ENCODE measurements at regions not wholly inside any gene's neighbourhood (a gene's known extent, or its start where the extent isn't known, plus 50 kb on each side); places are given as distances from the start of the nearest gene placed in this dataset.

DNA sequence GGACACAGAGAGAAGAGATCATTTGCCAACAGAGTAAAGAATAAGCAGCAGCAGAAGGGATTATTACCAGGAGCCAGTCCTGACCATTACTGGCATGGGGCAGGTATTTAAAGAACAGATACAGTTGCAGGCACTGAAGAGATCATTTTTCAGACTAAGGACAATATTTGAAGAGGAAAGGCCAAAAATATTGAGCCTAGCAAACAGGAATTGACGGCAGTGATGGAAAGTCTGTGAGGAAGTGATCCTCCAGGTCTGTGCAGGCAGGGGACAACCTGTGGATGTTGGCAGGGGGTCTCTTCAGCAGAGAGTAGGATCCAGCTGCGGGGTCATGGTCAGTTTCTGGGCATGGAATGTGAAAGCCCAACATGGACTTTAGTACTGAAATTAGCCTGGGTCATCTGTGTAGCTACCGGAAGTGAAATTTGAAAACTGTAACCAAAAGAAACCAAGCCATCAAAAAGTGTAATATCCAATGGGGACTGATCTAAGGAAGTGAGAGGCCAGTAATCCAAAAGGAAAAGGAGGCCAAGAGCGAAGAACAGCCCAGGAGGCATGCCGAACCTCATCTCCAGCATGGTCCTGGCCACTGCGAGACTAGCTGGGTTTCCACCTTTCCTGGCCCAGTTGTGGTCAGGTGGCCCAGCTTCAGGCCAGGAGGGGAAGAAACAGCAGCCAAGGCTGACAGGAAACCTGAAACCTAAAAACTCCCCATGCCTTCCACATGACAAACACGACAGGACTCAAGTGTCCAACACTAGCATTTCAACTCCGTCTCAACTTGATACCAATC lies 115.1 kb upstream of the TNFAIP3 start:
- Histone ChIP-seq H3K27me3 (ENCODE audit: low read depth) (no peaks in the 10 kb centered on the region), H3K9me3 (no peaks in the 10 kb centered on the region), H3K4me3 (no peak overlapping the region), H3K36me3 (no peaks in the 10 kb centered on the region), H3K27ac (no peak overlapping the region), H3K4me1 (peaks cover 6% of the 10 kb centered on the region)
- DNase-seq: no peak
- intact Hi-C loops (cut with DNase I): no loop called here
- TF ChIP-seq, protein P1, sequence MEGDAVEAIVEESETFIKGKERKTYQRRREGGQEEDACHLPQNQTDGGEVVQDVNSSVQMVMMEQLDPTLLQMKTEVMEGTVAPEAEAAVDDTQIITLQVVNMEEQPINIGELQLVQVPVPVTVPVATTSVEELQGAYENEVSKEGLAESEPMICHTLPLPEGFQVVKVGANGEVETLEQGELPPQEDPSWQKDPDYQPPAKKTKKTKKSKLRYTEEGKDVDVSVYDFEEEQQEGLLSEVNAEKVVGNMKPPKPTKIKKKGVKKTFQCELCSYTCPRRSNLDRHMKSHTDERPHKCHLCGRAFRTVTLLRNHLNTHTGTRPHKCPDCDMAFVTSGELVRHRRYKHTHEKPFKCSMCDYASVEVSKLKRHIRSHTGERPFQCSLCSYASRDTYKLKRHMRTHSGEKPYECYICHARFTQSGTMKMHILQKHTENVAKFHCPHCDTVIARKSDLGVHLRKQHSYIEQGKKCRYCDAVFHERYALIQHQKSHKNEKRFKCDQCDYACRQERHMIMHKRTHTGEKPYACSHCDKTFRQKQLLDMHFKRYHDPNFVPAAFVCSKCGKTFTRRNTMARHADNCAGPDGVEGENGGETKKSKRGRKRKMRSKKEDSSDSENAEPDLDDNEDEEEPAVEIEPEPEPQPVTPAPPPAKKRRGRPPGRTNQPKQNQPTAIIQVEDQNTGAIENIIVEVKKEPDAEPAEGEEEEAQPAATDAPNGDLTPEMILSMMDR (IDR thresholded peaks at IDR 0.05): no peak
- ATAC-seq: no peak

DNA sequence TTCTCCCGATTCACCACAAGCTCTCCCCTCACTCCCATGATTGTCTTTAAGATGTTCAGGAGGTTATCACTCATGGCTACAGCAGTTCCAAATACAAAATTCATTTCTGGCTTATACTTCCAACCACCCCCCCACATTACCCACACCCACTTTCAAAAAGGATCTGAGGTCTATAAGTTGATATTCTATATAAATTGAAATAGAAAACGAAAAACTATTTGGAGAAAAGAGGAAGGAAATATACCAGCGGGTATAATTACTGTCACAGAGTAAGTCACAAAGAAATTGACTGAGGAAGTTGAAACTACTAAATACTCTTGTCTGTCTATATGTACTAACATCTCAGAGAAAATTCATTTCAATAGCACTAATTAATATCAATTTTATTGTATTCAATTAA lies 112.7 kb upstream of the TNFAIP3 start:
- Histone ChIP-seq H3K9me3 (no peaks in the 10 kb centered on the region), H3K27me3 (ENCODE audit: low read depth) (no peaks in the 10 kb centered on the region), H3K4me3 (no peak overlapping the region), H3K27ac (no peak overlapping the region), H3K4me1 (peaks cover 6% of the 10 kb centered on the region), H3K36me3 (no peaks in the 10 kb centered on the region)
- DNase-seq (no peak), ATAC-seq (no peak)
- intact Hi-C loops (cut with DNase I): no loop called here
- TF ChIP-seq, protein P1 (IDR thresholded peaks at IDR 0.05): no peak

DNA sequence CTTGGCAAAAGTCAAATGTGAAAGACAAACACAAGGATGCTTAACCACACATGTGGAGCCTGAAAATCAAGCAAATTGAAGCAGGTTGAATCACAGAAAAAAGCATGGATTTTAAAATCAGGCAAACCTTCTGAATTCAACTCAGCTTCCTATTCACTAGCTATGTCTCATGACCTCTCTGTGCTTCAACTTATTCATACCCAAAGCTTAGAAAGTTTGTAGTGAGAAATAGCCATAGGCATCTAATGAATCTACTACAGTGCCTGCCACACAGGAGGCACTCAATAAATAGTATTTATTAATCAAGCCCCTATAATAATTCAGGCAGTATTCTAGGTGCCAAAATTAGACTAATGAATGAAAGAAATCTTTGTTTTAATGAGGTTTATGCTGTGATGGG lies 112.2 kb upstream of the TNFAIP3 start:
- Histone ChIP-seq H3K27me3 (ENCODE audit: low read depth) (no peaks in the 10 kb centered on the region), H3K9me3 (no peaks in the 10 kb centered on the region), H3K36me3 (no peaks in the 10 kb centered on the region), H3K4me3 (no peak overlapping the region), H3K4me1 (peaks cover 6% of the 10 kb centered on the region), H3K27ac (no peak overlapping the region)
- intact Hi-C loops (cut with DNase I): no loop called here
- TF ChIP-seq, protein P1 (IDR thresholded peaks at IDR 0.05): no peak
- DNase-seq (no peak), ATAC-seq (no peak)

DNA sequence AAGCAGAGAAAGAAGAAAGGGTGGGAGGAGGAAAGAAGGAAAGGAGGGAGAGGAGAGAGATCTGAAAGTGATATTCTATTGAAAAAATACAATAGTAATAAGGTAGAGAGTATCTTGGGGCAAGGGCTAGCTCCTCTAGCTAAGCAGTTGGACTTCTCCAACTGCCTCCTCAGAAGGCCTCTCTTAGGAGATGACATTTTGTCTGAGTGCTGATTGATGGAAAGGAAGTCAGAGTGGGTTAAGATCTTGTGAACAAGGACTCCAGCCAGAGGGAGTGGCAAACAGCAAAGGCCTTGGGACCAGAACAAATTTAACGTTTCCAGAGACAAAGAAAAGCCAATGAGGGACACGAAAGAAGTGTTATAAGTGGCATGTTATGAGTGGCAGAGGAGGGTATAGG lies 111.8 kb upstream of the TNFAIP3 start:
- Histone ChIP-seq H3K4me1 (peaks cover 6% of the 10 kb centered on the region), H3K27me3 (ENCODE audit: low read depth) (no peaks in the 10 kb centered on the region), H3K9me3 (no peaks in the 10 kb centered on the region), H3K36me3 (no peaks in the 10 kb centered on the region), H3K4me3 (no peak overlapping the region), H3K27ac (no peak overlapping the region)
- intact Hi-C loops (cut with DNase I): no loop called here
- DNase-seq (no peak), ATAC-seq (no peak)
- TF ChIP-seq, protein P1 (IDR thresholded peaks at IDR 0.05): no peak

DNA sequence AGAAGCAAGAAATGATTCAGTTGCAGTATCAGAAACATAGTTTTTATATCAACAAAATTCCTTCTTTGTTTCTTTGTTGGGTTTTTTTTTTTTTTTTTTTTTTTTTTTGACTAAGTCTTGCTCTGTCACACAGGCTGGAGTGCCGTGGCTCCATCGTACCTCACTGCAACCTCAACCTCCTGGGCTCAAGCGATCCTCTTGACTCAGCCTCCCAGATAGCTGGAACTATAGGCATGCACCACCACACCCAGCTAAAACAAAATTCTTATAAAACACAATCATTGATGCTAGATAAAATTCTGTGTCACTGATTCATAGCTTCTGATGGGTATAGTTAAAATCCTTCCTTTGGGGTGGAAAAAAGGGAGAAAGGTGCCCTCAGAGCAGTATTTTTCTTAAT lies 110.3 kb upstream of the TNFAIP3 start:
- no peaks in the 10 kb centered on the region for H3K9me3 ChIP-seq
- no peaks in the 10 kb centered on the region for H3K36me3 ChIP-seq
- peaks cover 6% of the 10 kb centered on the region for H3K4me1 ChIP-seq
- intact Hi-C loops (cut with DNase I): no loop called here
- H3K27me3 ChIP-seq (ENCODE audit: low read depth): no peaks in the 10 kb centered on the region
- H3K4me3 ChIP-seq: no peak overlapping the region
- TF ChIP-seq, protein P1 (IDR thresholded peaks at IDR 0.05): no peak
- H3K27ac ChIP-seq: no peak overlapping the region
- no peak for ATAC-seq
- DNase-seq: no peak
